GM23338 (cell line): ENCODE measurements at regions not wholly inside any gene's neighbourhood (a gene's known extent, or its start where the extent isn't known, plus 50 kb on each side); places are given as distances from the start of the nearest gene placed in this dataset.

Source experiments
- CREB1 ChIP-seq: fragments of 250-450 bp; sonication (Bioruptor Pico); IDR thresholded peaks from 2 replicates; pipeline ENCODE4 v1.5.0; 2020; ENCODE audit warnings: low read depth, mild to moderate bottlenecking, moderate library complexity
- EZH2 ChIP-seq: fragments of 200-600 bp; sonication (generic); IDR thresholded peaks from one replicate; pipeline ENCODE4 v1.8.0; 2017; ENCODE audit warnings: antibody characterized with exemption, mild to moderate bottlenecking, low read depth; ENCODE audit not compliant: unreplicated experiment
- EZH2phosphoT487 ChIP-seq: fragments of 200-600 bp; sonication (generic); IDR thresholded peaks from one replicate; pipeline ENCODE4 v1.8.1; 2018; ENCODE audit warnings: antibody characterized with exemption; ENCODE audit not compliant: unreplicated experiment
- JUNB ChIP-seq: IDR thresholded peaks from one replicate; pipeline ENCODE4 v1.6.1; 2016; ENCODE audit warnings: antibody characterized with exemption; ENCODE audit not compliant: unreplicated experiment
- NANOG ChIP-seq: IDR thresholded peaks from 2 replicates; pipeline ENCODE4 v1.6.1; 2016; ENCODE audit warnings: antibody characterized with exemption, borderline replicate concordance
- STAT1 ChIP-seq: IDR thresholded peaks from one replicate; pipeline ENCODE4 v1.6.1; 2016; ENCODE audit warnings: antibody characterized with exemption; ENCODE audit not compliant: unreplicated experiment
- ZNF114 ChIP-seq: fragments of 250-450 bp; sonication (Bioruptor Pico); IDR thresholded peaks from 2 replicates; pipeline ENCODE4 v1.5.0; 2020; ENCODE audit warnings: mild to moderate bottlenecking, moderate library complexity
- ZNF331 ChIP-seq: fragments of 250-450 bp; sonication (Bioruptor Pico); IDR thresholded peaks from 2 replicates; pipeline ENCODE4 v1.5.0; 2020; ENCODE audit warnings: low read depth, mild to moderate bottlenecking, moderate library complexity
- ZNF462 ChIP-seq: fragments of 250-450 bp; sonication (Bioruptor Pico); IDR thresholded peaks from 2 replicates; pipeline ENCODE4 v1.5.0; 2020; ENCODE audit warnings: mild to moderate bottlenecking, moderate library complexity
- TF ChIP-seq, protein P1 (sequence below): IDR thresholded peaks from 2 replicates; pipeline ENCODE4 v1.6.1; 2016; ENCODE audit warnings: antibody characterized with exemption
- TF ChIP-seq, protein P2 (sequence below), 2 experiments: fragments of 200-600 bp in 1 of 2; sonication (generic) in 1 of 2; conservative IDR thresholded peaks; 2 replicates each; pipeline versions ENCODE4 v1.5.1 to v1.6.1; 2016 to 2017; ENCODE audit warnings: antibody characterized with exemption in 2 of 2, low read depth in 2 of 2, mild to moderate bottlenecking in 2 of 2, moderate library complexity in 1 of 2

- TF ChIP-seq ZNF462 (CRISPR knock-in tag), result no peak
- no peak for TF ChIP-seq ZNF331
- TF ChIP-seq, protein P1, sequence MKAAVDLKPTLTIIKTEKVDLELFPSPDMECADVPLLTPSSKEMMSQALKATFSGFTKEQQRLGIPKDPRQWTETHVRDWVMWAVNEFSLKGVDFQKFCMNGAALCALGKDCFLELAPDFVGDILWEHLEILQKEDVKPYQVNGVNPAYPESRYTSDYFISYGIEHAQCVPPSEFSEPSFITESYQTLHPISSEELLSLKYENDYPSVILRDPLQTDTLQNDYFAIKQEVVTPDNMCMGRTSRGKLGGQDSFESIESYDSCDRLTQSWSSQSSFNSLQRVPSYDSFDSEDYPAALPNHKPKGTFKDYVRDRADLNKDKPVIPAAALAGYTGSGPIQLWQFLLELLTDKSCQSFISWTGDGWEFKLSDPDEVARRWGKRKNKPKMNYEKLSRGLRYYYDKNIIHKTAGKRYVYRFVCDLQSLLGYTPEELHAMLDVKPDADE, result no peak
- TF ChIP-seq EZH2, result no peak
- TF ChIP-seq, protein P2, sequence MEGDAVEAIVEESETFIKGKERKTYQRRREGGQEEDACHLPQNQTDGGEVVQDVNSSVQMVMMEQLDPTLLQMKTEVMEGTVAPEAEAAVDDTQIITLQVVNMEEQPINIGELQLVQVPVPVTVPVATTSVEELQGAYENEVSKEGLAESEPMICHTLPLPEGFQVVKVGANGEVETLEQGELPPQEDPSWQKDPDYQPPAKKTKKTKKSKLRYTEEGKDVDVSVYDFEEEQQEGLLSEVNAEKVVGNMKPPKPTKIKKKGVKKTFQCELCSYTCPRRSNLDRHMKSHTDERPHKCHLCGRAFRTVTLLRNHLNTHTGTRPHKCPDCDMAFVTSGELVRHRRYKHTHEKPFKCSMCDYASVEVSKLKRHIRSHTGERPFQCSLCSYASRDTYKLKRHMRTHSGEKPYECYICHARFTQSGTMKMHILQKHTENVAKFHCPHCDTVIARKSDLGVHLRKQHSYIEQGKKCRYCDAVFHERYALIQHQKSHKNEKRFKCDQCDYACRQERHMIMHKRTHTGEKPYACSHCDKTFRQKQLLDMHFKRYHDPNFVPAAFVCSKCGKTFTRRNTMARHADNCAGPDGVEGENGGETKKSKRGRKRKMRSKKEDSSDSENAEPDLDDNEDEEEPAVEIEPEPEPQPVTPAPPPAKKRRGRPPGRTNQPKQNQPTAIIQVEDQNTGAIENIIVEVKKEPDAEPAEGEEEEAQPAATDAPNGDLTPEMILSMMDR (conservative IDR thresholded peaks at IDR 0.05; ENCODE audit: low read depth in 2 of 2), result no peak
- no peak for TF ChIP-seq ZNF114 (CRISPR knock-in tag)
- TF ChIP-seq JUNB, result no peak
- TF ChIP-seq NANOG, result no peak
- no peak for TF ChIP-seq STAT1
- TF ChIP-seq EZH2phosphoT487, result no peak
- TF ChIP-seq CREB1 (CRISPR knock-in tag), result no peak
These were observed 247.2 kb downstream of the HACE1 start (continued) for GRCh38 chr6:104612541-104612940.
